Colonic mucosa (tissue), 4 donors: ENCODE measurements at regions not wholly inside any gene's neighbourhood (a gene's known extent, or its start where the extent isn't known, plus 50 kb on each side); places are given as distances from the start of the nearest gene placed in this dataset.

Experiments used
- DNase-seq: peaks from one replicate; pipeline ENCODE4 v3.0.0-alpha.2; 2020
- H3K27ac ChIP-seq: fragments of 200-600 bp; one replicate; pipeline ENCODE4 v1.8.0; 2021
- H3K27me3 ChIP-seq: fragments of 200-600 bp; one replicate; pipeline ENCODE4 v1.8.0; 2021
- H3K36me3 ChIP-seq: fragments of 200-600 bp; one replicate; pipeline ENCODE4 v1.8.0; 2021
- H3K4me1 ChIP-seq: fragments of 200-600 bp; one replicate; pipeline ENCODE4 v1.8.0; 2021; ENCODE audit warnings: mild to moderate bottlenecking
- H3K4me3 ChIP-seq: fragments of 200-600 bp; one replicate; pipeline ENCODE4 v1.8.0; 2021
- H3K9ac ChIP-seq, 2 donors: one replicate each; pipeline ENCODE4 v1.7.0; 2013; ENCODE audit warnings: control low read depth in 2 of 2, low read depth in 2 of 2, low read length in 2 of 2
- H3K9me3 ChIP-seq: fragments of 200-600 bp; one replicate; pipeline ENCODE4 v1.8.0; 2021
- intact Hi-C: fragments of 100-400 bp; cut with DNase I; formaldehyde crosslinking; loops from one replicate; pipeline ENCODE4 v1.14.1; 2022
- TF ChIP-seq, protein P1 (sequence below): fragments of 200-600 bp; IDR thresholded peaks from one replicate; pipeline ENCODE4 v1.8.0; 2022; ENCODE audit warnings: antibody characterized with exemption, mild to moderate bottlenecking
- donor health status: healthy.
- donor health status: DM: no; HTN: no; CAD: no.
- donor health status: DM: no; HTN: no; CAD: no.

DNA sequence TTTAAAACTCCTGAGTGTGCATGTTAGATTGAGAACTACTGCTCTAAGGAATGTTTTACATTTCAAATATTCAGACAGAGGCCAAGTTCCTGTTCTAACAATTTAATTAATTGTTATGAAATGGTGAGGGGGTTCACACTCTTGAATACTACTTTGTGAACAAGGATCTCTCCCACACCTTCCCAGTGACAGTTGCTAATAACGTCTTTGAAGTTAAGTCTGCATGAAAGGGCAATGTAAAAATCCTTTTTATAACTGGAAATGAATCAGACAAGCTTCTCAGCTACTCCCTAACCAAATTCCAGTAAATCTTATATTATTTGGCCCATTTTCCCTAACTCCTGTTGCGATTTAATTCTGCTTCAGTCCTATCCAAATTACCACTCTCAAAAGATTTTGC, 828.5 kb upstream of the ADAMTS5 start:
- no peaks in the 10 kb centered on the region for H3K27me3 ChIP-seq
- no peak overlapping the region for H3K4me3 ChIP-seq
- H3K27ac ChIP-seq = no peak overlapping the region
- no peaks in the 10 kb centered on the region for H3K9me3 ChIP-seq
- H3K9ac ChIP-seq = no peak overlapping the region
- TF ChIP-seq, protein P1, sequence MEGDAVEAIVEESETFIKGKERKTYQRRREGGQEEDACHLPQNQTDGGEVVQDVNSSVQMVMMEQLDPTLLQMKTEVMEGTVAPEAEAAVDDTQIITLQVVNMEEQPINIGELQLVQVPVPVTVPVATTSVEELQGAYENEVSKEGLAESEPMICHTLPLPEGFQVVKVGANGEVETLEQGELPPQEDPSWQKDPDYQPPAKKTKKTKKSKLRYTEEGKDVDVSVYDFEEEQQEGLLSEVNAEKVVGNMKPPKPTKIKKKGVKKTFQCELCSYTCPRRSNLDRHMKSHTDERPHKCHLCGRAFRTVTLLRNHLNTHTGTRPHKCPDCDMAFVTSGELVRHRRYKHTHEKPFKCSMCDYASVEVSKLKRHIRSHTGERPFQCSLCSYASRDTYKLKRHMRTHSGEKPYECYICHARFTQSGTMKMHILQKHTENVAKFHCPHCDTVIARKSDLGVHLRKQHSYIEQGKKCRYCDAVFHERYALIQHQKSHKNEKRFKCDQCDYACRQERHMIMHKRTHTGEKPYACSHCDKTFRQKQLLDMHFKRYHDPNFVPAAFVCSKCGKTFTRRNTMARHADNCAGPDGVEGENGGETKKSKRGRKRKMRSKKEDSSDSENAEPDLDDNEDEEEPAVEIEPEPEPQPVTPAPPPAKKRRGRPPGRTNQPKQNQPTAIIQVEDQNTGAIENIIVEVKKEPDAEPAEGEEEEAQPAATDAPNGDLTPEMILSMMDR = no peak
- no peak for DNase-seq
- intact Hi-C loops = no loop called here
- H3K4me1 ChIP-seq = no peaks in the 10 kb centered on the region
- H3K36me3 ChIP-seq = no peaks in the 10 kb centered on the region

DNA sequence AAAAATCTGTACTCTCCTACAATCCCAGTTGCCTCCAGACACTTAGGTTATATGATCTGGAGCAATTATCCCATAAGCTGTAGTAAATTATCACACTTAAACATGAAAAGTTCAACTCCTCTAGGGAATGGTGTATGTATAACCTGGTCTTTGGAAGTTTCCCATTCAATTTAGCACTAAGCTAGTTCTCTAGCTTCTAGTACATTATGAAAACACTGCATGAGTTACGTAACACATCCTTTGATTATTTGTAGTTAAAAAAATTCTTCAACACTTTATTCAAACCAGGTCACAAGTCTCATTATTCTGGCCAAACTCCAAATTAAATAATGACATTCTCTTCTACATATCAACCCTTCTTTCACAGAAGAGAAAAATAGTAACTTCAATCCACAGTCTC, 827.0 kb upstream of the ADAMTS5 start:
- intact Hi-C loops = no loop called here
- H3K4me1 ChIP-seq = no peaks in the 10 kb centered on the region
- no peaks in the 10 kb centered on the region for H3K9me3 ChIP-seq
- no peaks in the 10 kb centered on the region for H3K27me3 ChIP-seq
- no peak for DNase-seq
- H3K9ac ChIP-seq = no peak overlapping the region
- TF ChIP-seq, protein P1 = no peak
- H3K27ac ChIP-seq = no peak overlapping the region
- no peak overlapping the region for H3K4me3 ChIP-seq
- H3K36me3 ChIP-seq = no peaks in the 10 kb centered on the region

DNA sequence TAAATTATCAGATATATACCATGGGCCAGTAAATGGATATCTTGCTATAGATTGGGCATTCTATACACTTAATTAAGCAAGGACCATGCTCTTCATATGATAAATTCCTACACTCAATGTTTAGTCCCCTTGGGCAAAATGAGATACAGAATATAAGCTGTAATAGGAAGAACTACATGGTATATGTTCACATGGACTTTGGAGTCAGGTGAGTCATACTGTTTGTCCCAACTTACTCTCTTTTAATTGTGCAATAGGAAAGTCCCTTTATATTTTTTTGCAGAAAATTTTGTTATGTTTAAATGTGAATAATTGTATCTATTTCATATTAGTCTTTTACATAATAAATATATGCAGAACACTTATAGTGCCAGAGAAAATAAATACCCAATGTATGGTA, 820.2 kb upstream of the ADAMTS5 start:
- no peak overlapping the region for H3K4me3 ChIP-seq
- H3K4me1 ChIP-seq = no peaks in the 10 kb centered on the region
- no peak overlapping the region for H3K9ac ChIP-seq
- no peaks in the 10 kb centered on the region for H3K9me3 ChIP-seq
- TF ChIP-seq, protein P1 = no peak
- DNase-seq = no peak
- intact Hi-C loops = no loop called here
- H3K27ac ChIP-seq = no peak overlapping the region
- no peaks in the 10 kb centered on the region for H3K36me3 ChIP-seq
- H3K27me3 ChIP-seq = no peaks in the 10 kb centered on the region

DNA sequence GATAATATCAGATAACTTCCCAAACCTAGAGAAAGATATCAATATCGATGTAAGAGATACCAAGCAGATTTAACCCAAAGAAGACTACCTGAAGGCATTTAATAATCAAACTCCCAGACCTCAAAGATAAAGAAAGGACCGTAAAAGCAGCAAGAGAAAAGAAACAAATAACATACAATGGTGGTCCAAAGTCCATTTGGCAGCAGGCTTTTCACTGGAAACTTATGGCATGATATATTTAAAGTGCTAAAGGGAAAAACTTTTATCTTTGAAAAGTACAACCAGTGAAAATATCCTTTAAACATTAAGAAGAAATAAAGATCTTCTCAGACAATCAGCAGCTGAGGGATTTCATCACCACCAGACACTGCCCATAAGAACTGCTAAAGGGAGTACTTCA, 812.7 kb upstream of the ADAMTS5 start:
- no peaks in the 10 kb centered on the region for H3K36me3 ChIP-seq
- no peak overlapping the region for H3K9ac ChIP-seq
- H3K4me1 ChIP-seq = no peaks in the 10 kb centered on the region
- H3K27ac ChIP-seq = no peak overlapping the region
- intact Hi-C loops = no loop called here
- TF ChIP-seq, protein P1 = no peak
- DNase-seq = no peak
- H3K4me3 ChIP-seq = no peak overlapping the region
- no peaks in the 10 kb centered on the region for H3K9me3 ChIP-seq
- no peaks in the 10 kb centered on the region for H3K27me3 ChIP-seq

DNA sequence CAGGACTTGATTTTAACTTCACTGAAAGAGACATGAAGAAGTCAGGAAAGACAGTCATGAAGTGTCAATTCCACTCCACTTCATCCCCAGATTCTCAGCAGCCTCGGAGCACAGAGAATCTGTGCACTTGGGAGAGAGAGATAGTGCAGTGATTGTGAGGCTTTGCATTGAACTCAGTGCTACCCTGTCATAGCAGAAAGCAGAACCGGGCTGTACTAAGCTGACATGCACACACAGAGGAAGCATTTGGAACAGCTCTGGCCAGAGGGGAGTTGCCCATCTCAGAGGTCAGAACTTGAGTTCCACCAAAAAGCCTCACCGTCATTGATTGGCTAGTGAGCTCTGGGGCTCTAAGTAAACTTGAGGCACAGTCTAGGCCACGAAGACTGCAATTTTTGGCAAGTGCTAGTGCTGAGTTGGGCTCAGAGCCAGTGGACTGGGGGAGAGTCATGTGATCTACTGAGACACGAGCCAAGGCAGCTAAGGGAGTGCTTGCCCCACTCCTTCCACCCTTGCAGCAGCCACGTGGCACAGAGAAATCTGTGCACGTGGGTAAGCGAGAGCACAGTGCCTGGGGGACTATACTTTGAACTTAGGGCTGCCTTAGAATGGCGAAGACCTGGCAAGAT, 810.2 kb upstream of the ADAMTS5 start:
- Histone ChIP-seq H3K9ac (no peak overlapping the region), H3K9me3 (no peaks in the 10 kb centered on the region), H3K36me3 (no peaks in the 10 kb centered on the region), H3K4me3 (no peak overlapping the region), H3K27me3 (no peaks in the 10 kb centered on the region), H3K27ac (no peak overlapping the region), H3K4me1 (no peaks in the 10 kb centered on the region)
- no peak for DNase-seq
- TF ChIP-seq, protein P1 = no peak
- intact Hi-C loops = no loop called here
